NCI-H2081 treated with DMSO at 0.1 percent for 48 hours (cell line): ENCODE measurements at regions not wholly inside any gene's neighbourhood (a gene's known extent, or its start where the extent isn't known, plus 50 kb on each side); places are given as distances from the start of the nearest gene placed in this dataset.
"Not testable (repeated sequence)": the region's sequence is repeated elsewhere in the genome, so short reads cannot be mapped to it uniquely, and the experiment has no call there.

ENCODE experiments used
- DNase-seq: peaks from one replicate; lab custom pipeline; 2025; lab: John Stamatoyannopoulos, UW

DNA sequence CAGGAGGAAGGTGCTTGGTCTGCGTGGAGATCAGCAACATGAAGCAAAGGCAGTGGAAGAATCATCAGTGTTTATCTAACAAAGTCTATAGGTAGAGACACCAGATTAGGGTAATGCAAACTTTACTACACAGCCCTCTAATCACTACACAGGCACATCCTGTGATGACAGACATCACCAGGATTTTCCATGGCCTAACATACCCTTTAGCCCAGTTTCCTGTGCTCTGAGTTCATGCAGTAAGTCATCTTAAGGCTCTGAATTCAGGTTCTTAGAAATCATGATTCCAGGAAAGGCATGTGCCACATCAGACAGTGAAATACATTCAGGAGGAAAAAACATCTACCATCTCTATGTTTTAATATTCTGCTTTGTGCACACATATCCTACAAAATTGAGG, 708.5 kb upstream of the SLC8A1 start:
- no peak for DNase-seq

DNA sequence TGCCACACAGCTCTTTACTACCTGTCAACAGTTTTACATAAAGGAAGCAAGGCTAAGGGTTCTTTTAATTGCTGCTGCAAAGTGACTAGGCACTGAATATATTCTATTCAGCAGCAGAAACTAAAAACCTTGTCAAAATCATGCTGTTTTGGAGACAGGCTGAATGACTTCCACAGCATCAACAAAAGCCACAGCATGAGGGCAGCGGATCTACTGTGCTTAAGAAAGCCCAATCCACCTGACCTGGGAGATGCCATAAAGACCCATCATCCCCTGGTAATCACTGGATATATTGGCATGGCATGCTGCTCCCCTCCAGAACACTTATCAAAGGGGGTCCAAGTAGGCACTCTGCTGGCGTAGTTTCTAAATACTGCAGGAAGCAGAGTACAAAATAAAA, 715.1 kb upstream of the SLC8A1 start:
- DNase-seq, result no peak

DNA sequence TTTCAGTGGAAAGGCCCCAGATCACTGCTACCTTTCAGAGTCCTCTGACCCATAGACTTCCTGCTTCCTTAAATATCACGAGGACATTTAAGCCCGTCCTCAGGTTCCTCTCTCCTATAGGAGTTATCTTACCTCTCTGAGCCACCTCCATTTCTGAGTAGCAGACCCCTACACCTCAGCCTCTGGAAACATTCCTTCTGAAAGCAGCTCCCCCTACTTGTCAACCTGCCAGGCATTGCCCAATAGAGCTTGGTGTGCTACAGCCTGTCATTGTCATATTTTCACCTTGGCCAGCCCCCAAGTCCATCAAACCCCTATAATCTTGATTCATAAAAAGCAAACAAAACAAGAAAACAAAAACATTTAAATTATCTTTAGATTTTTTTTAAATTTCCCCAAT, 717.9 kb upstream of the SLC8A1 start:
- DNase-seq, result no peak

DNA sequence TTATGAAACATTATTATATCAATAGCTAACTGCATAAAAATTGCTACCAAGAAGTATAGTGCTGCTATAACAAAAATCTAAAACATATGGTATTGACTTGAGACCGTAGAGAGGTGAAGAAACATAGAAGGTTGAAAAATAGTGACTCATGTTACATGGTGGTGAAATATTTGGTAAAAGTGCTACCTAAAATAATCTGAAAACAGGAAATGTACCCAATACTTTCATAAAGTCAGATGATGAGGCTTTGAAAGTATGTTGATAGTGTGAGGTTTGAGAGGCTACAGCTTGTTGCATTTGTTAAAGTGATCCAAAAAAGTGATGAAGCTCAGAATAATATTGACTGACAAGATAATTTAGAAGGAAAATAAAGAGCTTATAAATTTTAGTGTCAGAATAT, 718.7 kb upstream of the SLC8A1 start:
- DNase-seq, result no peak

DNA sequence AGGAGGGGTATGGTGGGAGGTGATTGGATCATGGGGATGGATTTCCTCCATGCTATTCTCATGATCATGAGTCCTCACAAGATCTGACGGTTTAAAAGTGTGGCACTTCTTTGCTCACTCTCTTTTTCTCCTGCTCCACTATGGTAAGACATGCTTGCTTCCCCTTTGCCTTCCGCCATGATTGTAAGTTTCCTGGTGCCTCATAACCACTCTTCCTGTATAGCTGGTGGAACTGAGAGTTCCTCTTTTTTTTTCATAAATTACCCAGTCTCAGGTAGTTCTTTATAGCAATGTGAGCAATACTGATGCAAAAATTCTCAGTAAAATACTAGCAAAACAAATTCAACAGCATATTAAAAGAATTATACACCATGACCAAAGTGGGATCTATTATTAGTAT, 728.5 kb upstream of the SLC8A1 start:
- DNase-seq, result no peak

DNA sequence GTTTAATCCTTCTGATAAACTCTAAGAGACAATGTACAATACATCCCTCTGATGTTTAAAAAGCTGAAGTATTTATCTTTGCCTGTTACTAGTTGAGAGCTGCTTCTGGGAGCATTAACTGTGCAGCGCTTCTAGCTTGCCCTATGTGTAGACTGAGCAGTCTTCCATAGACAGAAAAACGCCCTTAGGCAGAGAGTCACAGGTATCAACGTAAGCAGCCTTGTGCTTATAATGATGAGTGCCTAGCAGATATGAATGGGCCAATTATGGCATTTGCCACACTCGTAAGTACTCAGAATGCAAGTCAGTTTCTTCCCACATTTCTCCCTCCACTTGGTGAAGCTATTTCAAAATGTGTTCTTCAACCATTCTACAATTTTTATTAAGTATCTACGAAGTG, 731.1 kb upstream of the SLC8A1 start:
- no peak for DNase-seq

DNA sequence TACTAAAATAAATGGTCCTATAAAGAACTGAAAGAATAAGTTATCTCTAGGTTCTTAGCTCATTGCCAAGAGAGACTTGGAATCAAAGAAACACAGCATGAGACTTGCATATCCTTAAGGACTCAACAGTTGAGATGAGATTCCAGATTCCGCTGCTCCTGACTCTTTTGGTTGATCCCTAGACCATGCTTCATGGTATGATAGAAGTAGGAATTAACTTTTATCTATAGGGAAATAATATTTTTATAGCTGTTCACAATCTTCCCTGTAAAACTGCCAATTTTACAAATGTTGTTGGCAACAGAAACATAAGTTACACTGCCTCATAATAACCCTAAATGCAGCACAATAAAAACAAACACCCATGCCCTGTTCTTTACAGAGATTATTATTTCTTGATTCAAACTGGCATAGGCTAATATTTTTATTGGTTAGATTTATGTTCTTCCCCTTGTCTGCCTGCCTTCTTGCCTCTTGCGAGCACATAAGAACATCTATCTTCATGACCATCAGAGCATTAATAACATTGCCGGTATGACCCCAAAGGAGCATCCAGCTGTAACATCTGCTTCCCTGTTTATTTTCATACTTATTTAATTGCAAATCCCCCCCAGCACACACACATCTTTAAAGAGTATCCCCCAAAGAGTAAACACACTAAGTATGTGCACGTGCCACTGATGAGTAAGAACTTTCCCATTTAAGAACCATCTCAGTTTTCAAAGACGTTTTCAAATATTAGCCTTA, 735.7 kb upstream of the SLC8A1 start:
- DNase-seq, result no peak

DNA sequence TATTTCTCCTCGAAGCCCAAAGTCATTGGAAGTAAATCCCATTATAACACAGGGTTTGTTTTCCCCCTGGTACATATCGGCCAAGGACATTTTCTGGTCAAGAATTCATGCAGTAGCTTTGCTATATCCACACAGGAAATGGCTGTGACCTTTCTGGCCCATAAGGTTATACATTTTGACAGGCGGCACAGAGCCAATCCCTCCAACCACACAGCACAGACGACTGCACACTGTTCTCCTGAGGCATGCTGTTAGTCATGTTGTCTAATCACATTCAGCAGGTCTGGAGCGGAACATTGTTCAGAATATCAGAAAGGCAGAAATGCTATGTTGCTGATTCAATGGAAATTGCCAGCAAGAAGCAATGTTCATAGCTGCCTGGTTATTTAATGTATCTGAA, 742.3 kb upstream of the SLC8A1 start:
- no peak for DNase-seq

DNA sequence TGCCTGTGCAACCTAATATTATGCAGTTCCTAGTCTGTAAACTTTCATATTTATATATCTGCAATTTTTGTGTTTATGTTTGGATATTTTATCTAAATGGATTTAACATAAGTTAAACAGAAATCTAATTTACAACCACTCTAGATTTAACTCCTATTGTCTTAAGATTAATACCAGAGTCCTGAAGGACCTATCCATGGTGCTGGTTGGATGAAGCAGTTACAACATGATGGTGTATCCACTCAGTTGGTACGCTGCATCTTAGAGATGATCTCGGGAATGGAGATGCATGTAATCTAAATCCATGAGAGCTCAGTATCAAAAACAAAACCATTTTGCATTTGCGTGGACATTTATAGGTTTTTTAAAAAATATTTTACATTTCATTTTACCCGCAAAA, 745.9 kb upstream of the SLC8A1 start:
- no peak for DNase-seq

DNA sequence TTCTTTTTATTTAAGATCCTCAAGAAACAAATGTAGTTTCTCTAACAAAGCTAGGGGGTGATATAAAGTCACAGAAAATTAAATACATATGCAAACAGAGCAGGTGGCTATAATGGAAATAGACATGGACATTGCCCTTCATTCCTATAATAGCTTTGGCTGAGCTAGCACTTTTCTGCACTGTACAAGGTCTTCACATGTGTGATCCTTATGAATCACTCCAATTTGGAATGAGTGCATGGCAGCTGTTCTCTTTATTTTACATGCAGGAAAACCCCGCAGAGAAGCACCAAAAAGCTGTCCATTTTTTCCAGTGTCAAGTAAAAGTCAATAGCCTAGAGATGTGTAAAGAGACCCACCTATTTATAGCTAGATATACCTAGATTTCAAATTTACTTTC, 747.4 kb upstream of the SLC8A1 start:
- DNase-seq, result peak; percentile 70

DNA sequence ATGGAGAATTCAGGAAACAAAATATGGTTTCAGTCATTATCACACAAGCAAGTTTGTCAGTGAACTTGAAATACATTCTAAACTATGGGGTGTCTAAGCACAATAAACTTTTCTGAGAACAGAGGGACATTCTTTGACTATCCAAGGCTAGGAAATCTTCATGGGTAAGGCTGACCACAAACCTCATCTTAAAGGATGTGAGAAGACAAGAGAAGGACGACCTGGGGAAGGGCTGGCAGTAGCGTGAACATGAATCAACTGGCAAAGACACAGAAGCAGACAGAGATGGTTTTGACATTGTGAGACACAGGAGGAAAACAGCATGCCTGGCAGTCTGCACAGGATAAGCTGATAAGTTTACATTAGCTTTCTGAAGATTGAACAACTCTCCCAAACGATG, 752.4 kb upstream of the SLC8A1 start:
- DNase-seq, result no peak

DNA sequence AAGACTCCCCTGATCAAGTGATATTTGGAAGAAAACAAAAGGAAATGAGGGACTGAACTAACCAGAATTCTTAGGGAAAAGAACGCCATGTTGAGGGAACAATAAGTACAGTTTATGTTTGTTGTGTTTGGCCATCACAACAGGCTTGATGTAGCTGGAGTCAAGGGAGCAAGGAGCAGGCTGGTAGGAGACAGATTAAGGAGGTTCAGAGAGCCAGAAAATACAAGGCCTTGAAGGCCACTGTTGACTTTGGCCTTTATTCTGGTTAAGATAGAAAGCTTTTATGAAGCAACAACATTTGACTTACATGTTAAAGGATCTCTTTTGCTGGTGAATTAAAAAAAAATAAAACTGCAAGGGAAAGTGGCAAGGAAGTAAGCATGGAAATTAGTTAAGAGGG, 754.1 kb upstream of the SLC8A1 start:
- DNase-seq, result no peak

DNA sequence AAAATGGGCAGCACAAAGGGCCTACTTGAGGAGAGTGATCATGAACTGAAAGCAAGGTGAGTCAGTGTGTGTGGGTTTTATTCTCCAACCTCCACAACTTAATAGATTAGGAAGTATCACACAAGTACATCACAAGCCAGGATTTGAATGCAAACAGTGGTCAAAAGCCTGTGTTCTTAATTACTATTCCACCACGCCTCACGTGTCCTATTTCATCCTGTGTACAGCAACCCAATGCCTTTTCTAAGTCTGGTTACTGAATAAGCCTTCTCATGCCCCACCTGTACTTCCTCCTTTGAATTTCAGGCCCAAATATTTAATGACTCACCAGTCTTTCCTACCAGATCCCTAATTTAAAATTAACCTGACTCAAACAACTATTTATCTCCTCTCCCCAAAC, 755.7 kb upstream of the SLC8A1 start:
- DNase-seq, result no peak

DNA sequence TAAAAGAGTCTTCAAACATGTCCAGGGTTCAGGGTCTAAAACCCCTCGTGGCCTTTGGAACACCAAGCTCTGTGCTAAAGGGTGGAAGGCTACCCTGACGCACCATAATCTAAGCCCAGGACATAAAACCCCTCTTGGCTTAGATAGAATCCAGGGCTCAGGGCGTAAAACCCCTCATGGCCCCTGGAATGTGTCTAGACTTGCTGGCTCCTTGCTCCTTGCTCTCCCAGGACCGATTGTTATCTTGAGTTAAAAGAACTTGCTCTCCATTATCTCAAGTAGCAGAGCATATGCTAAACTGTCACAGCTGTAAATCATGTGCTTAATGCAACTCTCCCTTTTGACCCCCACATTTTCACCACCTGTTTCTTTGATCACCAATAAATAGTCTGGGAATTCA, 758.1 kb upstream of the SLC8A1 start:
- DNase-seq, result not testable (repeated sequence)

DNA sequence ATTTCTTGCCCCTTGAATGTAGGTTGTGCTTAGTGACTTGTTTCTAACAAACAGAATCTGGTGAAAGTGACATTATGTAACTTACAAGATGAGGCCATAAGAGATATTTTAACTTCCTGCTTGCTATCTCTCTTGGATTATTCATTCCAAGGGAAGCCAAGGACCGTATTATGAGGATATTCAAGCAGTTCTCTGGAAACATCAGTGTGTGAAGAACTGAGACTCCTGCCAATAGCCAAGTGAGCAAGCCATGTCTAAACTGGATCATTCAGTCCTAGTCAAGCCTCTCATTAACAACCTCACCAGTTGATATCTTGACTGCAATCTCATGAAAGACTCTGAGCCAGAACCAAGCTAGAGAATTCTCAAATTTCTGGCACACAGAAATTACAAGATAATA, 765.1 kb upstream of the SLC8A1 start:
- no peak for DNase-seq

DNA sequence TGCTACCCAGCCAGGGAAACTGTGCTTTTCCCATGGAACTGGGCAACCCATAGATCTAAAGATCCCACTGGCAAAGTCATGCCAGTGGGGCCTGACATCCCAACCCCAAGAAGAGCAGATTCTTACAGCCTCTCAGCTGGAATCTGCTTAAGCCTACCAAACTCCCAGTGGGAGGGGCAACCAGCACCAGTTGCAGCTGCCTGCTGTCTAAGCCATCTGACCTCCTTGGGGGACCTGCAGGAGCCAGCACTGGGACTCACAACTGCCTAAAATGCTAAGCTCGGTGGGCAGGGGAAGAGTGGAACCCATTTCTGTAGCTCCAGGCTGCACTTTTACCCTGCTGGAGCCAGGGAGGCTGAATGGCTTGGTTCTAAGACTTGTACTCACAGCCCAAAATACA, 770.7 kb upstream of the SLC8A1 start:
- DNase-seq, result no peak

DNA sequence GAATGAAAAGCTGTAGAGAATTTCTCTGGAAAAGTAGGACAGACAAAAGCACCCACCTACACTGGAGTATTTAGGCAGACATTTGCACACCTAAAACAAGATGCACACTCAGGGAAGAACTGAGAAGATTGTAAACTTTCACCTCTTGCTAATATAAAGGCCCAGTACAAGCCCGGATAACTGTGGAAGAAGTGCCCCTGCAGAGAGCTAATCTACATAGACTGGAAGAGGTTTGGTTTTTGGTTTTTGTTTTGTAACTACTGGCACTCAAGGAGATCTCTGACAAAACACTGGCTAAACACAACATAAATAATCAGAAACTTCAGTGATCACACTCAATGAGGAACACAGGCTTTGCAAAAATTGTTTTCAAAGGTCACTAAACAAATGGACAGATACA, 782.2 kb upstream of the SLC8A1 start:
- DNase-seq, result no peak

DNA sequence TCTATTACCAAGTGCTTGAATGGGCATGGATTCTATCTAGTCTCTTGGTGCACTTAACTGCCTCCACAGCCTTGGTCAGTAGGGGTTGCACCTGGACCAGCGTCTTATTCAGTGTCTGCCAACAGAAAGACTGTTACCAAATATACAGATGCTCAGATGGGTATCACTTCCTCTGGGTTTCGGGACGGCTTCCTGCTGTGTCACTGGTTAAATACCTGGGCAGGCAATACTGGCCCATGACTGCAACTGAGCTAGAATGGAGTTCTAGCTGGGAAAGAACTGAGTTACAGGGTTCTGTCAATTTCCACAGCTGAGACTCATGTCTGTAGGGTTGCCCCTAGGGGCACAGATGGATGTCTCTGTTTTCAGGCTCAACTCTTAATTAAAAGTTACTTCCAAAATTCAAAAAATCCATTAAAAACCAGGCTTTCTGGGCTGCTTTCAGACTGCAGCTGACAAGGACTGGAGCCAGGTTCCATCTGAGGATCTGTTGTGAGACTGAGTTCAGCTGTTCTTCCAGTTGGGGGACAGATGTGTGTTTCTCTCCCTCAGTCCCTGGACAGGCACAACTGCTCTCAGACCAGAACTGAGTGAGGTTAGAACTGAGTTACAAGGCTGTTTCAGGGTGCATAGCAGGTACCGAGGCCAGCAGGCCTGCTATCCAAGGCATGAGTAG, 789.6 kb upstream of the SLC8A1 start:
- DNase-seq, result no peak

DNA sequence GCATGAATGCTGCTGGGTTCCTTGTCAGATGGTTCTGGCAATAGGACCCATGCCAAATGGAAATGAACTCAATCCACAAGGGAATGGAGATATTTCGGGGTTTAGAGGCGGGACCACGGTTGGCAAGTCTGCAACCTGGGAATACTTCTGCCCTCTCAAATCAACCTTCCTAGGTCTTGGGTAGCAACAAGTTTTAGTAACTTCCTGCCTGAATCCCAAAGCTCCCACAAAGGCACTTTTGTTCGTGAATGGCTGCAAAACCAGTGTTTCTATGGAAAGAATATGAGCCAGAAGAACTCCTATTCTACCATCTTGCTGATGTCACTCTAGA, 790.1 kb upstream of the SLC8A1 start:
- DNase-seq, result no peak

DNA sequence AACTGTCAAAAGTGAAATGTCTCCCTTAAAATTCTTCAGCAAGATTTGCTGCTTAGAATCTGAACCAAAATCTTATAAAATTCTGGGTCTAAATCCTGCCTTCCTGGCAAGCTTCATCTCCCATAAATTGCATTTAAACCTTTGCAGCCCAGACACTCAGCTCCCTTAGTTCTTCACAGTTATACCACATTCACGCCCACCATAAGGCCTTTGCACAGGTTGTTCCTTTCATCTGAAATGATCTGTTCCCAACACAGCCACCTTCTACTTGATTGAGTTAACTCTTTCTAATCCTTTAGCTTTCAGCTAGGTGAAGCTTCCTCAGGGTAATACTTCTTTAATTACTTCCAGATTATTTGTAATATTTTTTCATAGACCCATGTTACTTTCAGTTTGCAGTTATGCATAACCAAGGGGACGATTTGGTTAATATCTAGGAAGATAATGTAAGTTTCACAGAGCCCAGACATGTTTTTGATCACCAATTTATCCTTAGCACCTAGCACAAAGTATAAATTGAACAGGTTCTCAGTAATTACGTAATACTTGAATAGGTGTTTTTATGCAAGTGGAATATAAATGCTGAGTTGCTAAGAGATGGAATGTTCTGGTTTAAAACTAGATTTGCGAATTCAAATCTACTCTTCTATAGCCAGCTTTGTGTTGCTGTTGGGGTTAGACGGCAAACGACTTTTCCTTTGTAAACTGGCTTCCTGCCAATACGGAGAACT, 779.7 kb upstream of the PKDCC start:
- no peak for DNase-seq

DNA sequence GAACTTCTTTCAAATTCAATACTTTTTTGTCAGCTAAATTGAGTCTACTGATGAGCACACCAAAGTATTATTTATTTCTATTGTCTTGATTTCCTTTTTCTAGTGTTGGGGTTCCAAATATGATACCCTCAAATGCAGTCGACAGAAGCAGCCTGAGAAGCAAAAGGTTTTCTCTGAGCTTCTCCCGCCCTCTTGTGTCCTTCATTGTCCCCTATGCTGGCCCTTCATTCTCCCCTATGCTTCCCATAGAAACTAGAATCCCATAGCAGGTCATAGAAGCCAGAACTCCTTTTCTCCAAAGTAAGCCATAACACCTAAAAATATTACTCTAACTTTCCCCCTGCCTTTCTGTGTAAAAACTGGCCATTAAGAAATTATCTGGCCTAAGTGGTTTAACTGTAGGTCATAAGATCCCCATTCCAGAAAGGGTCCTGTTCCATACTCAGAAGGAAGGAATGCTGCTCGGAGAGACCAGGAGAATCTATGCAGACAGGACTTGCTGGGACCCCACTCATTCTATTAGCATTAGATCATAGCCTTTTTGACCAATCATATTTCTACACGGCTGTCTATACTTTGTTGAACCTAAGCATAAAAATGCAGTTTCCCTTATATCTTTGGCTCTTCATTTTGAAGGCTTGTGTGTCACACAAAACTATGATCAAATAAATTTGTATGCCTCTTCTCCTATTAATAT, 764.6 kb upstream of the PKDCC start:
- DNase-seq, result no peak

DNA sequence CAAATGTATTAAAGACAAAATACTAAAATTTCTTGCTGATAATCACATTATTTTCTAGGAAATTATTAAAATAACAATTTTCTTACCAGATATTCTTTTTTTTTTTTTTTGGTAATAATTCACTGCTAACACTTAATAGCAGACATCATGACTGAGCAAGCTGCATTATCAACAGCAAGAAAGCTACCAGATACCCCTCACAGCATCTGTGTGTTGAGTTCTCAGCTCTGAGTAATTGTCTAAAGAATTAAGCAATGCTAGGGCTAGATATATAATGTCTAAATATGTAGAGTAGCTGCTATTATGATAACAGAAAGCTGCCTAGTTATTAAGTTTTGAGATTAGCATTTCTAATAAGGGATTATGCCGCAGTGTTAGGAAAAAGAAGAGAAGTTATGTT, 754.3 kb upstream of the PKDCC start:
- no peak for DNase-seq

DNA sequence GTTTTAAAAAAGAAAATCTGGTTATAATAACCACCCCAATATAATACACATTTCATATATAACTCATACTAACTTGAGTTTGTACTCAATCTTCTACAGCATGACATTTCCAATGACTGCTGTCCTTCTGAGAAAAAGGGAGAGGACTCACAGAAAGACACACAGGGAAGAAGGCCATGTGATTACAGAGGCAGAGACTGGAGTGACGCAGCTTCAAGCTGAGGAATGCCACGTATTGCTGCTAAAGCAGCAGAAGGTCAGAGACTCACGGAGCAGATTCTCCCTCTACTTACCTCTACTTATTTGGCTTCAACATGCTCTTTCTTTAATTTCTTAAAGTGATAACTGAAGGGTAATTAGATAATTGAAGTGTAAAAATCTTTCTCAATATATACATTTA, 753.5 kb upstream of the PKDCC start:
- DNase-seq, result no peak
